ENCODE measurements at regions not wholly inside any gene's neighbourhood (a gene's known extent, or its start where the extent isn't known, plus 50 kb on each side); places are given as distances from the start of the nearest gene placed in this dataset.

GRCh38 chr11:92765082-92765840 lies 204.2 kb upstream of the MTNR1B start:
- DNase-seq (ENCODE audit: low read depth in 1 of 2, low spot score in 1 of 2) (no peak), FAIRE-seq (no peak), ATAC-seq (no peak)
- WGBS (ENCODE audit: missing lambda C conversion rate) = 66% methylated on average over 9 of the region's 9 CpGs
- no peak for TF ChIP-seq SMC3 (IDR thresholded peaks at IDR 0.05)
- TF ChIP-seq RNF2 (IDR thresholded peaks at IDR 0.05; ENCODE audit: borderline replicate concordance, low read depth) = no peak
- TF ChIP-seq GATA3 (IDR thresholded peaks at IDR 0.05; ENCODE audit: borderline replicate concordance) = no peak
- TF ChIP-seq KDM1A (IDR thresholded peaks at IDR 0.05; ENCODE audit: low read depth) = no peak
- no peak for TF ChIP-seq NR3C1 (IDR thresholded peaks at IDR 0.05)
- TF ChIP-seq ZC3H11A (IDR thresholded peaks at IDR 0.05) = no peak
- no peak for TF ChIP-seq EP300 (IDR thresholded peaks at IDR 0.05)
- no peak for TF ChIP-seq BHLHE40 (IDR thresholded peaks at IDR 0.05; ENCODE audit: low read depth, low read length)
- no peak for TF ChIP-seq PBX3 (IDR thresholded peaks at IDR 0.05)
- no peak for TF ChIP-seq ZNF302 (CRISPR knock-in tag; IDR thresholded peaks at IDR 0.05)
- no peak for TF ChIP-seq FOSB (CRISPR knock-in tag; IDR thresholded peaks at IDR 0.05)
- TF ChIP-seq HES2 (IDR thresholded peaks at IDR 0.05) = no peak
- TF ChIP-seq NPAS2 (CRISPR knock-in tag; IDR thresholded peaks at IDR 0.05; ENCODE audit: borderline replicate concordance) = no peak
- TF ChIP-seq CEBPB (IDR thresholded peaks at IDR 0.05) = no peak
- no peak for TF ChIP-seq POLR2AphosphoS2 (conservative IDR thresholded peaks at IDR 0.05; ENCODE audit: low read length)
- Histone ChIP-seq H3K4me1 (no peaks in the 10 kb centered on the region), H3K9me3 (no peaks in the 10 kb centered on the region), H3K4me2 (no peak overlapping the region), H3K4me3 (no peak overlapping the region), H3K27ac (no peak overlapping the region)
- ChIA-PET POLR2A (no interaction called here), CTCF (no interaction called here)

- ChIA-PET POLR2A (no interaction called here), CTCF (no interaction called here)
- no peaks in the 10 kb centered on the region for H3K9me3 ChIP-seq
- no peak overlapping the region for H3K4me2 ChIP-seq
- no peak for TF ChIP-seq BCL3 (IDR thresholded peaks at IDR 0.05)
- FAIRE-seq (no peak), ATAC-seq (no peak), DNase-seq (ENCODE audit: low read depth in 1 of 2, low spot score in 1 of 2) (no peak)
- WGBS (ENCODE audit: missing lambda C conversion rate) = 69% methylated on average over 10 of the region's 10 CpGs
- no peaks in the 10 kb centered on the region for H3K4me1 ChIP-seq
- H3K4me3 ChIP-seq = no peak overlapping the region
- H3K27ac ChIP-seq = no peak overlapping the region
Measured at GRCh38 chr11:92765965-92766371, 203.5 kb upstream of the MTNR1B start.

GRCh38 chr11:92766698-92767097 lies 202.8 kb upstream of the MTNR1B start:
- no peak for FAIRE-seq

More at GRCh38 chr11:92766698-92767097, 202.8 kb upstream of the MTNR1B start:
- no peak overlapping the region for H3K4me2 ChIP-seq
- H3K9me3 ChIP-seq = no peaks in the 10 kb centered on the region
- H3K27ac ChIP-seq = no peak overlapping the region
- no peak for DNase-seq (ENCODE audit: low read depth in 1 of 2, low spot score in 1 of 2)
- H3K4me1 ChIP-seq = no peaks in the 10 kb centered on the region
- no peak overlapping the region for H3K4me3 ChIP-seq
- 63% methylated on average over 7 of the region's 7 CpGs for WGBS (ENCODE audit: missing lambda C conversion rate)
- TF ChIP-seq HOXA7 (CRISPR knock-in tag; IDR thresholded peaks at IDR 0.05) = no peak
- no peak for TF ChIP-seq HOXB5 (CRISPR knock-in tag; IDR thresholded peaks at IDR 0.05)
- TF ChIP-seq HMGXB4 (CRISPR knock-in tag; IDR thresholded peaks at IDR 0.05; ENCODE audit: borderline replicate concordance) = no peak
- no peak for TF ChIP-seq FOSL2 (IDR thresholded peaks at IDR 0.05)
- no peak for TF ChIP-seq FOSL2 (CRISPR knock-in tag; IDR thresholded peaks at IDR 0.05)
- no peak for TF ChIP-seq BHLHE40 (IDR thresholded peaks at IDR 0.05; ENCODE audit: low read depth, low read length)
- TF ChIP-seq SREBF2 (IDR thresholded peaks at IDR 0.05) = no peak
- TF ChIP-seq JUN (IDR thresholded peaks at IDR 0.05) = no peak
- no peak for TF ChIP-seq HES2 (IDR thresholded peaks at IDR 0.05)
- no peak for TF ChIP-seq POLR2A (IDR thresholded peaks at IDR 0.05; ENCODE audit: low read length)
- TF ChIP-seq RNF2 (IDR thresholded peaks at IDR 0.05; ENCODE audit: borderline replicate concordance, low read depth) = no peak
- no peak for TF ChIP-seq KDM1A (IDR thresholded peaks at IDR 0.05; ENCODE audit: low read depth)
- TF ChIP-seq GATA3 (IDR thresholded peaks at IDR 0.05; ENCODE audit: borderline replicate concordance) = no peak
- no peak for TF ChIP-seq HOXB13 (CRISPR knock-in tag; IDR thresholded peaks at IDR 0.05; ENCODE audit: low read depth)
- TF ChIP-seq RARB (CRISPR knock-in tag; IDR thresholded peaks at IDR 0.05) = no peak
- TF ChIP-seq SMC3 (IDR thresholded peaks at IDR 0.05) = no peak
- TF ChIP-seq PBX3 (IDR thresholded peaks at IDR 0.05) = no peak
- no peak for TF ChIP-seq KDM5A (IDR thresholded peaks at IDR 0.05)
- no peak for TF ChIP-seq ZSCAN20 (CRISPR knock-in tag; IDR thresholded peaks at IDR 0.05)
- TF ChIP-seq ESRRA (IDR thresholded peaks at IDR 0.05; ENCODE audit: borderline replicate concordance, low read length) = no peak
- TF ChIP-seq NPAS2 (CRISPR knock-in tag; IDR thresholded peaks at IDR 0.05; ENCODE audit: borderline replicate concordance) = no peak
- POLR2A ChIA-PET = no interaction called here
- no peak for ATAC-seq
- CTCF ChIA-PET = no interaction called here
